ENCODE measurements at regions not wholly inside any gene's neighbourhood (a gene's known extent, or its start where the extent isn't known, plus 50 kb on each side); places are given as distances from the start of the nearest gene placed in this dataset.

DNA sequence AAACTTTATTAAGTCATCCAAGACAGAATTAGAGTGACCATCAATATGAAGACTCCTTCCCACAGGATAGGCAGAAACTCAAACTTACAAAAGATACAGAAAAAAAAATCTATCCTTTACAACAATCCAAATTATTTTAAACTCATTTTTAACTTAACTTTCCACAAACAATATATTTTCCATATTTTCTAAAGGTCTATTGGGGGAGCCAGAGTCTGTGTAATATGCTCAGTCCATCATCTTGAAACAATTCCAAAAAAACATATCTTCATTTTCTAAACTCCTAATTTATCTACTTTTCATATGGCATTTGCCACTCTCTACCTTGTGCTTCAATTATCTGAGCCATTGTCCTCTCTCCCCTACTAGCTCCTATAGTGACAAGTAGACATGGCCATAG is 378.1 kb downstream of the PDGFC start:
- TF ChIP-seq POLR2AphosphoS5 (IDR thresholded peaks at IDR 0.05; ENCODE audit: borderline replicate concordance, low read depth, low read length) (no peak), EZH2 (IDR thresholded peaks at IDR 0.05) (no peak), FOXP2 (optimal IDR thresholded peaks at IDR 0.05; ENCODE audit: control extremely low read depth, extremely low read length, insufficient read depth) (no peak)
